ENCODE measurements at regions not wholly inside any gene's neighbourhood (a gene's known extent, or its start where the extent isn't known, plus 50 kb on each side); places are given as distances from the start of the nearest gene placed in this dataset.

- CTCF ChIA-PET (ENCODE audit: unreplicated experiment), result no interaction called here
- intact Hi-C loops (cut with micrococcal nuclease; ENCODE audit: unreplicated experiment), result no loop called here
- H3K9me3 ChIP-seq (ENCODE audit: low read length), result no peaks in the 10 kb centered on the region
These were observed 62.3 kb upstream of the COL24A1 start for GRCh38 chr1:86218859-86219258.

GRCh38 chr1:86214605-86215004 lies 58.0 kb upstream of the COL24A1 start:
- Histone ChIP-seq H3K4me2 (ENCODE audit: low read length) (no peak overlapping the region), H3K27ac (ENCODE audit: low read depth, low read length, poor library complexity, severe bottlenecking) (no peak overlapping the region), H3K9me3 (ENCODE audit: low read length) (no peaks in the 10 kb centered on the region), H4K20me1 (ENCODE audit: insufficient read depth, low read length) (no peaks in the 10 kb centered on the region), H3K9me2 (ENCODE audit: insufficient read depth, low read length) (no peaks in the 10 kb centered on the region), H3K36me3 (ENCODE audit: insufficient read depth, low read length) (no peaks in the 10 kb centered on the region), H3K4me3 (ENCODE audit: low read depth, low read length, poor library complexity, severe bottlenecking) (no peak overlapping the region), H2AFZ (ENCODE audit: low read length) (no peak overlapping the region), H3K4me1 (ENCODE audit: insufficient read depth, low read length, poor library complexity, severe bottlenecking) (peaks cover 18% of the 10 kb centered on the region), H3K79me2 (ENCODE audit: insufficient read depth, low read depth, low read length) (no peaks in the 10 kb centered on the region)
- intact Hi-C loops (cut with micrococcal nuclease; ENCODE audit: unreplicated experiment), result no loop called here
- no peak for DNase-seq (ENCODE audit: low spot score)
- ChIA-PET POLR2A (no interaction called here), CTCF (ENCODE audit: unreplicated experiment) (no interaction called here)
- TF ChIP-seq EZH2phosphoT487 (IDR thresholded peaks at IDR 0.05; ENCODE audit: borderline replicate concordance, low read depth, low read length) (no peak), CTCF (conservative IDR thresholded peaks at IDR 0.05; ENCODE audit: low read length) (no peak)
- no TSS peak for BruUV-seq (replicated peaks)

More at GRCh38 chr1:86218859-86219258, 62.3 kb upstream of the COL24A1 start:
- peak; percentile 63 for DNase-seq (ENCODE audit: low spot score)
- Histone ChIP-seq H3K4me2 (ENCODE audit: low read length) (peak overlapping the region; percentile 52), H3K9me2 (ENCODE audit: insufficient read depth, low read length) (no peaks in the 10 kb centered on the region), H2AFZ (ENCODE audit: low read length) (peak overlapping the region; percentile 93), H3K4me3 (ENCODE audit: low read depth, low read length, poor library complexity, severe bottlenecking) (peak overlapping the region; percentile 25), H3K27ac (ENCODE audit: low read depth, low read length, poor library complexity, severe bottlenecking) (peak overlapping the region; percentile 78), H3K36me3 (ENCODE audit: insufficient read depth, low read length) (no peaks in the 10 kb centered on the region), H3K79me2 (ENCODE audit: insufficient read depth, low read depth, low read length) (no peaks in the 10 kb centered on the region), H4K20me1 (ENCODE audit: insufficient read depth, low read length) (no peaks in the 10 kb centered on the region), H3K4me1 (ENCODE audit: insufficient read depth, low read length, poor library complexity, severe bottlenecking) (peaks cover 24% of the 10 kb centered on the region)
- no TSS peak for BruUV-seq (replicated peaks)
- TF ChIP-seq CTCF (conservative IDR thresholded peaks at IDR 0.05; ENCODE audit: low read length), result no peak
- TF ChIP-seq EZH2phosphoT487 (IDR thresholded peaks at IDR 0.05; ENCODE audit: borderline replicate concordance, low read depth, low read length), result no peak
- POLR2A ChIA-PET, result interaction anchor here (0.8 to 2.1 kb wide), 2 partner anchors 10 to 15 kb away, joined by 3 to 7 read pairs; no protein-coding TSS in a partner anchor

GRCh38 chr1:86209346-86209745 lies 52.8 kb upstream of the COL24A1 start:
- Histone ChIP-seq H3K27ac (ENCODE audit: low read depth, low read length, poor library complexity, severe bottlenecking) (no peak overlapping the region), H3K4me1 (ENCODE audit: insufficient read depth, low read length, poor library complexity, severe bottlenecking) (no peaks in the 10 kb centered on the region), H3K4me3 (ENCODE audit: low read depth, low read length, poor library complexity, severe bottlenecking) (no peak overlapping the region), H3K9me3 (ENCODE audit: low read length) (no peaks in the 10 kb centered on the region), H4K20me1 (ENCODE audit: insufficient read depth, low read length) (no peaks in the 10 kb centered on the region), H3K79me2 (ENCODE audit: insufficient read depth, low read depth, low read length) (no peaks in the 10 kb centered on the region), H3K36me3 (ENCODE audit: insufficient read depth, low read length) (no peaks in the 10 kb centered on the region), H3K4me2 (ENCODE audit: low read length) (no peak overlapping the region), H3K9me2 (ENCODE audit: insufficient read depth, low read length) (no peaks in the 10 kb centered on the region), H2AFZ (ENCODE audit: low read length) (no peak overlapping the region)
- no TSS peak for BruUV-seq (replicated peaks)
- ChIA-PET CTCF (ENCODE audit: unreplicated experiment) (no interaction called here), POLR2A (no interaction called here)
- TF ChIP-seq EZH2phosphoT487 (IDR thresholded peaks at IDR 0.05; ENCODE audit: borderline replicate concordance, low read depth, low read length) (no peak), CTCF (conservative IDR thresholded peaks at IDR 0.05; ENCODE audit: low read length) (no peak)
- DNase-seq (ENCODE audit: low spot score), result no peak
- intact Hi-C loops (cut with micrococcal nuclease; ENCODE audit: unreplicated experiment), result no loop called here

All from OCI-LY7 (cell line).